RWPE2 (cell line): ENCODE measurements at regions not wholly inside any gene's neighbourhood (a gene's known extent, or its start where the extent isn't known, plus 50 kb on each side); places are given as distances from the start of the nearest gene placed in this dataset.

ENCODE experiments used
- ATAC-seq: fragments of 200-7000 bp; cut with Tn5 transposase; 3 replicates; pipeline ENCODE4 v1.9.1; 2021; ENCODE audit warnings: low read depth
- DNase-seq: peaks from one replicate; pipeline ENCODE4 v3.0.0-alpha.2; 2020; ENCODE audit warnings: low spot score
- H3K27ac ChIP-seq: fragments of 450-650 bp; 2 replicates; pipeline ENCODE4 v1.5.1; 2017; ENCODE audit warnings: mild to moderate bottlenecking; ENCODE audit not compliant: poor library complexity, severe bottlenecking
- H3K27me3 ChIP-seq: fragments of 250-450 bp; sonication (Bioruptor Pico); 2 replicates; pipeline ENCODE4 v1.5.1; 2021; ENCODE audit warnings: mild to moderate bottlenecking, moderate library complexity; ENCODE audit not compliant: insufficient read depth, poor library complexity, severe bottlenecking
- H3K36me3 ChIP-seq: fragments of 250-450 bp; sonication (Bioruptor Pico); 2 replicates; pipeline ENCODE4 v1.5.1; 2020; ENCODE audit warnings: low read depth, mild to moderate bottlenecking, moderate library complexity
- H3K4me1 ChIP-seq: fragments of 250-450 bp; sonication (Bioruptor Pico); 2 replicates; pipeline ENCODE4 v1.5.1; 2021; ENCODE audit warnings: mild to moderate bottlenecking, moderate library complexity; ENCODE audit not compliant: insufficient read depth, poor library complexity, severe bottlenecking
- H3K4me3 ChIP-seq: fragments of 250-450 bp; sonication (Bioruptor Pico); 2 replicates; pipeline ENCODE4 v1.5.1; 2021; ENCODE audit warnings: mild to moderate bottlenecking, moderate library complexity; ENCODE audit not compliant: severe bottlenecking
- H3K9me3 ChIP-seq: fragments of 250-450 bp; sonication (Bioruptor Pico); 2 replicates; pipeline ENCODE4 v1.5.1; 2021; ENCODE audit warnings: mild to moderate bottlenecking, moderate library complexity; ENCODE audit not compliant: severe bottlenecking
- TF ChIP-seq, protein P1 (sequence below): fragments of 450-650 bp; IDR thresholded peaks from one replicate; pipeline ENCODE4 v1.5.1; 2017; ENCODE audit warnings: mild to moderate bottlenecking, moderate library complexity; ENCODE audit not compliant: poor library complexity, severe bottlenecking

GRCh38 chr6:91509711-91510110 is 922.8 kb upstream of the MAP3K7 start:
- DNase-seq (no peak), ATAC-seq (no peak)
- no peak overlapping the region for H3K4me3 ChIP-seq
- H3K4me1 ChIP-seq = no peaks in the 10 kb centered on the region
- H3K27ac ChIP-seq = no peak overlapping the region
- H3K9me3 ChIP-seq = no peaks in the 10 kb centered on the region
- H3K36me3 ChIP-seq = no peaks in the 10 kb centered on the region
- H3K27me3 ChIP-seq = no peaks in the 10 kb centered on the region
- TF ChIP-seq, protein P1, sequence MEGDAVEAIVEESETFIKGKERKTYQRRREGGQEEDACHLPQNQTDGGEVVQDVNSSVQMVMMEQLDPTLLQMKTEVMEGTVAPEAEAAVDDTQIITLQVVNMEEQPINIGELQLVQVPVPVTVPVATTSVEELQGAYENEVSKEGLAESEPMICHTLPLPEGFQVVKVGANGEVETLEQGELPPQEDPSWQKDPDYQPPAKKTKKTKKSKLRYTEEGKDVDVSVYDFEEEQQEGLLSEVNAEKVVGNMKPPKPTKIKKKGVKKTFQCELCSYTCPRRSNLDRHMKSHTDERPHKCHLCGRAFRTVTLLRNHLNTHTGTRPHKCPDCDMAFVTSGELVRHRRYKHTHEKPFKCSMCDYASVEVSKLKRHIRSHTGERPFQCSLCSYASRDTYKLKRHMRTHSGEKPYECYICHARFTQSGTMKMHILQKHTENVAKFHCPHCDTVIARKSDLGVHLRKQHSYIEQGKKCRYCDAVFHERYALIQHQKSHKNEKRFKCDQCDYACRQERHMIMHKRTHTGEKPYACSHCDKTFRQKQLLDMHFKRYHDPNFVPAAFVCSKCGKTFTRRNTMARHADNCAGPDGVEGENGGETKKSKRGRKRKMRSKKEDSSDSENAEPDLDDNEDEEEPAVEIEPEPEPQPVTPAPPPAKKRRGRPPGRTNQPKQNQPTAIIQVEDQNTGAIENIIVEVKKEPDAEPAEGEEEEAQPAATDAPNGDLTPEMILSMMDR = no peak

GRCh38 chr6:91509039-91509438 is 922.2 kb upstream of the MAP3K7 start:
- no peaks in the 10 kb centered on the region for H3K36me3 ChIP-seq
- H3K4me3 ChIP-seq = no peak overlapping the region
- DNase-seq = no peak
- no peaks in the 10 kb centered on the region for H3K9me3 ChIP-seq
- no peak for ATAC-seq
- TF ChIP-seq, protein P1 = no peak
- H3K27ac ChIP-seq = no peak overlapping the region
- no peaks in the 10 kb centered on the region for H3K4me1 ChIP-seq
- H3K27me3 ChIP-seq = no peaks in the 10 kb centered on the region

GRCh38 chr6:91506509-91506908 is 919.6 kb upstream of the MAP3K7 start:
- Histone ChIP-seq H3K27me3 (no peaks in the 10 kb centered on the region), H3K36me3 (no peaks in the 10 kb centered on the region), H3K27ac (no peak overlapping the region), H3K4me1 (no peaks in the 10 kb centered on the region), H3K9me3 (no peaks in the 10 kb centered on the region), H3K4me3 (no peak overlapping the region)
- DNase-seq (no peak), ATAC-seq (no peak)
- TF ChIP-seq, protein P1 = no peak

- TF ChIP-seq, protein P1 = no peak
- H3K4me3 ChIP-seq = no peak overlapping the region
- ATAC-seq = no peak
Measured at GRCh38 chr6:91505199-91505598, 918.3 kb upstream of the MAP3K7 start.

GRCh38 chr6:91501930-91502329 is 915.1 kb upstream of the MAP3K7 start:
- Histone ChIP-seq H3K4me3 (no peak overlapping the region), H3K36me3 (no peaks in the 10 kb centered on the region), H3K9me3 (no peaks in the 10 kb centered on the region), H3K27ac (no peak overlapping the region), H3K27me3 (no peaks in the 10 kb centered on the region), H3K4me1 (no peaks in the 10 kb centered on the region)
- DNase-seq = no peak
- TF ChIP-seq, protein P1 = no peak
- ATAC-seq = no peak

More at GRCh38 chr6:91505199-91505598, 918.3 kb upstream of the MAP3K7 start:
- no peaks in the 10 kb centered on the region for H3K4me1 ChIP-seq
- no peaks in the 10 kb centered on the region for H3K27me3 ChIP-seq
- no peaks in the 10 kb centered on the region for H3K36me3 ChIP-seq
- no peak overlapping the region for H3K27ac ChIP-seq
- H3K9me3 ChIP-seq = no peaks in the 10 kb centered on the region
- no peak for DNase-seq
